ENCODE measurements at regions not wholly inside any gene's neighbourhood (a gene's known extent, or its start where the extent isn't known, plus 50 kb on each side); places are given as distances from the start of the nearest gene placed in this dataset.
A peak's percentile ranks its signal among the peaks of the same experiment; 100 is the strongest.
"Not testable (repeated sequence)": the region's sequence is repeated elsewhere in the genome, so short reads cannot be mapped to it uniquely, and the experiment has no call there.

- no peak for DNase-seq (ENCODE audit: low read depth in 4 of 4, low spot score in 3 of 4)
These were observed 95.3 kb upstream of the MAN1A1 start for GRCh38 chr6:119444642-119445557.

- no peak for DNase-seq (ENCODE audit: low read depth in 4 of 4, low spot score in 3 of 4)
These were observed 94.6 kb upstream of the MAN1A1 start for GRCh38 chr6:119443993-119444641.

GRCh38 chr6:119442776-119443184 lies 93.2 kb upstream of the MAN1A1 start:
- peak in 1 of 4 donors; percentile 9 for DNase-seq (ENCODE audit: low read depth in 4 of 4, low spot score in 3 of 4)

GRCh38 chr6:119440953-119441352 lies 91.4 kb upstream of the MAN1A1 start:
- DNase-seq (ENCODE audit: low read depth in 4 of 4, low spot score in 3 of 4) = no peak

- DNase-seq (ENCODE audit: low read depth in 4 of 4, low spot score in 3 of 4) = no peak
These were observed 87.0 kb upstream of the MAN1A1 start for GRCh38 chr6:119436583-119436982.

GRCh38 chr6:119431799-119432198 lies 82.2 kb upstream of the MAN1A1 start:
- no peak for DNase-seq (ENCODE audit: low read depth in 4 of 4, low spot score in 3 of 4)

- DNase-seq (ENCODE audit: low read depth in 4 of 4, low spot score in 3 of 4) = no peak
These were observed 81.2 kb upstream of the MAN1A1 start for GRCh38 chr6:119430805-119431204.

- DNase-seq (ENCODE audit: low read depth in 4 of 4, low spot score in 3 of 4) = no peak
These were observed 79.1 kb upstream of the MAN1A1 start for GRCh38 chr6:119428633-119429032.

- no peak for DNase-seq (ENCODE audit: low read depth in 4 of 4, low spot score in 3 of 4)
These were observed 77.1 kb upstream of the MAN1A1 start for GRCh38 chr6:119426619-119427018.

- DNase-seq (ENCODE audit: low read depth in 4 of 4, low spot score in 3 of 4) = no peak
These were observed 74.4 kb upstream of the MAN1A1 start for GRCh38 chr6:119423996-119424395.

GRCh38 chr6:119418084-119418483 lies 68.5 kb upstream of the MAN1A1 start:
- not testable (repeated sequence) for DNase-seq (ENCODE audit: low read depth in 4 of 4, low spot score in 3 of 4)

- no peak for DNase-seq (ENCODE audit: low read depth in 4 of 4, low spot score in 3 of 4)
These were observed 57.6 kb upstream of the MAN1A1 start for GRCh38 chr6:119407156-119407555.

- DNase-seq (ENCODE audit: low read depth in 4 of 4, low spot score in 3 of 4) = not testable (repeated sequence)
These were observed 55.6 kb upstream of the MAN1A1 start for GRCh38 chr6:119405114-119405513.

Data from left renal pelvis (tissue), 4 donors.